Tibial nerve (tissue), 4 donors: ENCODE measurements at regions not wholly inside any gene's neighbourhood (a gene's known extent, or its start where the extent isn't known, plus 50 kb on each side); places are given as distances from the start of the nearest gene placed in this dataset.

Experiments
- DNase-seq, 2 donors: peaks; one replicate each; pipeline ENCODE4 v3.0.0-alpha.2; 2019; ENCODE audit warnings: low spot score in 2 of 2
- H3K27ac ChIP-seq, 4 donors: fragments of 200-600 bp; sonication (generic) in 3 of 4; one replicate each; pipeline ENCODE4 v1.5.1; 2017 to 2019; ENCODE audit warnings: mild to moderate bottlenecking in 1 of 4
- H3K27me3 ChIP-seq, 2 donors: fragments of 200-600 bp; sonication (generic) in 1 of 2; one replicate each; pipeline versions ENCODE4 v1.5.1 to v1.6.0; 2017 to 2019
- H3K36me3 ChIP-seq, 3 donors: fragments of 200-600 bp; sonication (generic); one replicate each; pipeline ENCODE4 v1.5.1; 2018 to 2019
- H3K4me1 ChIP-seq, 4 donors: fragments of 200-600 bp; sonication (generic) in 3 of 4; one replicate each; pipeline ENCODE4 v1.5.1; 2017 to 2019
- H3K4me3 ChIP-seq, 4 donors: fragments of 200-600 bp; sonication (generic) in 3 of 4; one replicate each; pipeline ENCODE4 v1.5.1; 2017 to 2019; ENCODE audit warnings: mild to moderate bottlenecking in 1 of 4, moderate library complexity in 1 of 4
- H3K9me3 ChIP-seq, 4 donors: fragments of 200-600 bp; sonication (generic) in 3 of 4; one replicate each; pipeline ENCODE4 v1.5.1; 2017 to 2019
- CTCF ChIP-seq, 5 experiments: fragments of 200-600 bp in 3 of 5; fragments of 450-650 bp in 2 of 5; sonication (generic) in 3 of 5; IDR thresholded peaks; one replicate each; pipeline ENCODE4 v1.5.1; 2016 to 2019; ENCODE audit warnings: antibody characterized with exemption in 5 of 5, mild to moderate bottlenecking in 3 of 5, moderate library complexity in 2 of 5
- EP300 ChIP-seq, 2 donors: sonication (generic); formaldehyde crosslinking; IDR thresholded peaks; one replicate each; pipeline ENCODE4 v1.6.1; 2017; ENCODE audit warnings: antibody characterized with exemption in 2 of 2, mild to moderate bottlenecking in 1 of 2
- POLR2A ChIP-seq, 2 donors: fragments of 450-650 bp; IDR thresholded peaks; one replicate each; pipeline ENCODE4 v1.6.1; 2017; ENCODE audit warnings: antibody characterized with exemption in 2 of 2, mild to moderate bottlenecking in 2 of 2, moderate library complexity in 2 of 2
- WGBS, 2 donors: methylation state at CpG; one replicate each; pipeline ENCODE4 v1.1.5; 2018; 5-methylcytosine and 5-hydroxymethylcytosine counted together

GRCh38 chr2:194343167-194343566 is 1313.9 kb upstream of the SLC39A10 start:
- WGBS, 2 donors: 85 to 92% methylated on average over 3 of the region's 3 CpGs
- Histone ChIP-seq H3K4me1 (no peaks in the 10 kb centered on the region), H3K4me3 (no peak overlapping the region), H3K9me3 (no peaks in the 10 kb centered on the region), H3K27me3 (no peaks in the 10 kb centered on the region), H3K36me3 (no peaks in the 10 kb centered on the region), H3K27ac (no peak overlapping the region)
- DNase-seq: no peak
- TF ChIP-seq EP300 (IDR thresholded peaks at IDR 0.05) (no peak), POLR2A (IDR thresholded peaks at IDR 0.05) (no peak), CTCF (IDR thresholded peaks at IDR 0.05) (no peak)

GRCh38 chr2:194332799-194333490 is 1324.1 kb upstream of the SLC39A10 start:
- H3K4me1 ChIP-seq: no peaks in the 10 kb centered on the region
- TF ChIP-seq POLR2A (IDR thresholded peaks at IDR 0.05): no peak
- no peak for TF ChIP-seq EP300 (IDR thresholded peaks at IDR 0.05)
- TF ChIP-seq CTCF (IDR thresholded peaks at IDR 0.05): no peak
- no peaks in the 10 kb centered on the region for H3K36me3 ChIP-seq
- no peak for DNase-seq
- H3K27me3 ChIP-seq: no peaks in the 10 kb centered on the region
- no peaks in the 10 kb centered on the region for H3K9me3 ChIP-seq
- no peak overlapping the region for H3K4me3 ChIP-seq
- WGBS, 2 donors: 82 to 86% methylated on average over 9 of the region's 9 CpGs
- H3K27ac ChIP-seq: no peak overlapping the region

DNA sequence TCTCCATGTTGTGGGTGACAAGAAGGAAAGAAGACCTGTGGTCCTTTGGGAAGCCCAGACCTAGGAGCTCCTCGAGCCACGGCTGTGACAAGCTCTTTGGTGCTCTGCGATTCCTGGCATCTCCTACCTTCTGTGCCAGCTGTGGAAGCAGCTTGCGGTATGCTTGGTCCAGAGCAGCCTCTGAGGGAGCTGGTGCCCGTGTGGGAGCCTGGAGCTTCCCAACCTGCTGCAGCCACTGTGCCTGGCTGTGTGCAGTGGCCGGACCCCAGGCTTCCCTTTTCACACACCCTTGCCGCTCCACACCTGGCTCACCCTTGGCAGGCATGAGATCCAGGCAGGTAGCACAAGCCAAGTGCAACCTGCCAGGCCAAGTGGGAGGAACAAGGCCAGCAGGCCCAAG is 1328.6 kb upstream of the SLC39A10 start:
- Histone ChIP-seq H3K27ac (no peak overlapping the region), H3K27me3 (no peaks in the 10 kb centered on the region), H3K4me1 (no peaks in the 10 kb centered on the region), H3K36me3 (no peaks in the 10 kb centered on the region), H3K4me3 (no peak overlapping the region), H3K9me3 (no peaks in the 10 kb centered on the region)
- DNase-seq: no peak
- TF ChIP-seq CTCF (IDR thresholded peaks at IDR 0.05): no peak
- no peak for TF ChIP-seq POLR2A (IDR thresholded peaks at IDR 0.05)
- TF ChIP-seq EP300 (IDR thresholded peaks at IDR 0.05): no peak
- WGBS, 2 donors: 90 to 97% methylated on average over 5 to 7 of the region's 7 CpGs

DNA sequence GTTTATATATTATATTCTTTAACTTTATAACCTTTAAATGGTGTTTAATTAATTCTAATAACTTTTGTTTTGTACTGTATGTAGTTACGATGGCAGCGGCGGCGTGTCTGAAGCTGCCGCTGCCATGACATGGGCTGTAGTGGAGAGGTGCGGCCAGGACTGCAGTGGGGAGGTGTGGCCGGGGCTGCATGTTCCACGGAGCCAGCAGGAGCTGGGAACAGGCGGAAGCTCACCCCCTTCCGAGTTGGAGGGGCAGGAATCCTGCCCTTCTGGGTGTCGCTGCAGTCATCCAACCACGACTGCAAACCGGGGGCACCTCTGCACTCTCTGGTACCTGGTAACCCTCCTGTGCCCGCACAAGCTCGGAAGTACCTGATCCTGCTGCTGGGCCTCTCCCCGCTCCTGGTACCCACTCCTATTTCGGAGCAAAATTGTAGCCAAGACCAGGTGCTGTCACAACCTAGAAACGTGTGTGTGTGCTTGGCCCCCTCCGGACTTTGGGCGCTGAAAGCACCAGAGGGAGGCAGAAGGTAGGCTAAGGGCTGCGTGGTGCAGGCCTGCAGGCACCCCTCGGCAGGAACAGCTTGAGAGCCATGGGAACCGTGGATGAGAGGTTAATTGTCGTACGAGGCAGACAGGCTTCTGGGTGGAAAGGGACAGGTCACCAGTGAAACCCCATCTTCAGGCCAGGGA is 1329.7 kb upstream of the SLC39A10 start:
- H3K9me3 ChIP-seq: no peaks in the 10 kb centered on the region
- 90 to 94% methylated on average over 24 to 25 of the region's 25 CpGs for WGBS, 2 donors
- H3K27me3 ChIP-seq: no peaks in the 10 kb centered on the region
- H3K27ac ChIP-seq: no peak overlapping the region
- no peak for DNase-seq
- TF ChIP-seq POLR2A (IDR thresholded peaks at IDR 0.05) (no peak), EP300 (IDR thresholded peaks at IDR 0.05) (no peak), CTCF (IDR thresholded peaks at IDR 0.05) (no peak)
- H3K36me3 ChIP-seq: no peaks in the 10 kb centered on the region
- no peaks in the 10 kb centered on the region for H3K4me1 ChIP-seq
- H3K4me3 ChIP-seq: no peak overlapping the region

DNA sequence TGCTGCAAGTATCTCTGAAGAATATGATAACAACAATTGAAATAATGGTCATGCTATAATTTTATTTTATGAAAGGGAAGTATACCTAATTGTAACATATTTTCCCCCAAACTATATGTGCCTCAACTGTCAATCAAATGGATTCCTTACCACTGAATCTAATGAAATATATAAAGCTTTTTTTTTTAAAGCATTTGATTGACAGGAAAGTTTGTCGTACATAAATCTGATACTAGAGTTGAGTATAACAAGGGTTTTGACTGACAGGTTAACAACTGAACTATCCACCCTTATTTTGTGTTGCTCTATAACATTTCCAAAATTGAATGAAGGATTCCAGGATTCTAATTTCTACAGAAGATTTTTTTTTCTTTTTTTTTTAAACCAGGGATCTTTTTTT is 1333.3 kb upstream of the SLC39A10 start:
- WGBS, 2 donors: 88 to 96% methylated on average over 1 of the region's 1 CpG
- H3K27me3 ChIP-seq: no peaks in the 10 kb centered on the region

More for the DNA sequence above, 1333.3 kb upstream of the SLC39A10 start:
- Histone ChIP-seq H3K36me3 (no peaks in the 10 kb centered on the region), H3K4me1 (no peaks in the 10 kb centered on the region), H3K4me3 (no peak overlapping the region), H3K27ac (no peak overlapping the region), H3K9me3 (no peaks in the 10 kb centered on the region)
- DNase-seq: no peak
- TF ChIP-seq CTCF (IDR thresholded peaks at IDR 0.05) (no peak), EP300 (IDR thresholded peaks at IDR 0.05) (no peak), POLR2A (IDR thresholded peaks at IDR 0.05) (no peak)
